22Rv1 (cell line): ENCODE measurements at regions not wholly inside any gene's neighbourhood (a gene's known extent, or its start where the extent isn't known, plus 50 kb on each side); places are given as distances from the start of the nearest gene placed in this dataset.

Experiments used
- CTCF ChIP-seq: fragments of 450-650 bp; IDR thresholded peaks from 2 replicates; pipeline ENCODE4 v1.5.1; 2017; ENCODE audit warnings: mild to moderate bottlenecking
- ZFX ChIP-seq: fragments of 450-650 bp; IDR thresholded peaks from 2 replicates; pipeline ENCODE4 v1.6.1; 2017; ENCODE audit warnings: antibody characterized with exemption, borderline replicate concordance

DNA sequence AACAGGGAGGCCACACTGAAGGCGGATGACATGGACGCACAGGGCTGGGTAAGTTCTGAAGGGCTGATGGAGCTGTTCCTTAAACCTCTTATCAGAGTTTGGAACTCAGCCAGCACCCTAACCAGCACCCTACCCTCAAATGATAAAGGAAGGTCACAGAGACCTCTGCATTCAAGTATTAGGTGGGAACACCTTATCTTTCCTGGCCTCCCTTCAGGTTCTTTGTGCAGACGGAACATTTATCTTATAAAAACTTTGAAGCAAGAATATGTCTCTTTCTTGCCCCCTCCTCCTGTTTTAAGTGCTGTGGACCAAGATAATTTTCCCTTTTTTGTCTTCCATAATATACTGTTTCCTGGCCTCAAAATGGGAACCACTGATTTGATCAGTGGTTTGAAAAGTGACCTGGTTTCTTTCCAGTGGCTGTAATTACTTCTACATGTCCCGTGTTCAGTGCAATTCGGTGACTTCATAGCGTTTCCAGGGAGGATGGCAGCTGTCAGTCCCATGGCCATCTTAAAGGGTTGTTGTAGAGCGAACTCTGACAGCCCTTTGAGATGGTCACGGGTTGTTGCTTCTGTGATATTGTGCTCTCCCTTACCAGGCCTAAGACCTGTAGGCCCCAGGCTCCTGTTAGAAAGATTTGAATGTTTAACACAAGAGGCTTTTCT is 213.2 kb upstream of the MYLIP start:
- TF ChIP-seq CTCF (no peak), ZFX (no peak)
